ENCODE measurements at regions not wholly inside any gene's neighbourhood (a gene's known extent, or its start where the extent isn't known, plus 50 kb on each side); places are given as distances from the start of the nearest gene placed in this dataset.

- H3K4me3 Mint-ChIP-seq, result no peak overlapping the region
- H3K9ac ChIP-seq (ENCODE audit: extremely low read depth, insufficient read length, low read length), result no peak overlapping the region
- H3K18ac ChIP-seq (ENCODE audit: insufficient read length, low read depth, low read length), result no peak overlapping the region
- H3K27me3 Mint-ChIP-seq (ENCODE audit: low read depth), result no peaks in the 10 kb centered on the region
- H3K4me1 Mint-ChIP-seq, result peaks cover 18 to 35% of the 10 kb centered on the region in 2 experiments
- H3K79me1 ChIP-seq (ENCODE audit: insufficient read depth, low read depth, low read length, poor library complexity, severe bottlenecking), result no peaks in the 10 kb centered on the region
- no peaks in the 10 kb centered on the region; a peak in 1 of 5 replicates for H3K9me3 Mint-ChIP-seq
- H2BK12ac ChIP-seq (ENCODE audit: insufficient read length, low read depth, low read length), result no peak overlapping the region
- H4K91ac ChIP-seq (ENCODE audit: insufficient read length, low read depth, low read length), result no peak overlapping the region
- H3K4me2 ChIP-seq (ENCODE audit: insufficient read depth, insufficient read length, low read length), result no peak overlapping the region
- no peak for DNase-seq
- H3K27ac ChIP-seq (ENCODE audit: insufficient read length, low read depth, low read length), result no peak overlapping the region
- H3K36me3 Mint-ChIP-seq (ENCODE audit: insufficient read depth in 1 of 3, low read depth in 3 of 3), result no peaks in the 10 kb centered on the region
- H2BK20ac ChIP-seq (ENCODE audit: low read depth, low read length, poor library complexity, severe bottlenecking), result no peak overlapping the region
- H3K14ac ChIP-seq (ENCODE audit: insufficient read depth, low read length), result no peak overlapping the region
- no peak overlapping the region for H2BK5ac ChIP-seq (ENCODE audit: insufficient read length, low read length)
- H2BK15ac ChIP-seq (ENCODE audit: low read depth, low read length), result no peak overlapping the region
- H4K20me1 ChIP-seq (ENCODE audit: control insufficient read depth, insufficient read depth, insufficient read length), result no peaks in the 10 kb centered on the region
- no peaks in the 10 kb centered on the region for H3K23me2 ChIP-seq (ENCODE audit: insufficient read length, low read depth, low read length, poor library complexity, severe bottlenecking)
- peaks cover 9% of the 10 kb centered on the region; the same call in 1 of the 2 replicates for H3K4me1 ChIP-seq (ENCODE audit: insufficient read depth, low read length)
- H3T11ph ChIP-seq (ENCODE audit: low read length), result no peak overlapping the region
- no peak overlapping the region for H4K5ac ChIP-seq (ENCODE audit: insufficient read length, low read depth, low read length)
- H3K23ac ChIP-seq (ENCODE audit: insufficient read length, low read depth, low read length), result no peak overlapping the region
- no peak overlapping the region for H2AK5ac ChIP-seq (ENCODE audit: insufficient read length, low read length)
- no peak overlapping the region for H2BK120ac ChIP-seq (ENCODE audit: low read depth, low read length, poor library complexity, severe bottlenecking)
- H3K4ac ChIP-seq (ENCODE audit: low read depth, low read length), result no peak overlapping the region
- no peak overlapping the region for H3K27ac Mint-ChIP-seq
- H3K9me3 ChIP-seq (ENCODE audit: control insufficient read depth, low read depth, low read length), result no peaks in the 10 kb centered on the region
- H3K79me2 ChIP-seq (ENCODE audit: insufficient read depth, low read length), result no peaks in the 10 kb centered on the region
- no peak overlapping the region for H4K8ac ChIP-seq (replicated peaks; ENCODE audit: insufficient read length, low read depth, low read length)
- no peaks in the 10 kb centered on the region for H3K27me3 ChIP-seq (ENCODE audit: insufficient read depth, low read length)
- H3K56ac ChIP-seq (ENCODE audit: insufficient read length, low read depth, low read length), result no peak overlapping the region
- H2AFZ ChIP-seq (ENCODE audit: low read length), result no peak overlapping the region
- TF ChIP-seq, protein P1, sequence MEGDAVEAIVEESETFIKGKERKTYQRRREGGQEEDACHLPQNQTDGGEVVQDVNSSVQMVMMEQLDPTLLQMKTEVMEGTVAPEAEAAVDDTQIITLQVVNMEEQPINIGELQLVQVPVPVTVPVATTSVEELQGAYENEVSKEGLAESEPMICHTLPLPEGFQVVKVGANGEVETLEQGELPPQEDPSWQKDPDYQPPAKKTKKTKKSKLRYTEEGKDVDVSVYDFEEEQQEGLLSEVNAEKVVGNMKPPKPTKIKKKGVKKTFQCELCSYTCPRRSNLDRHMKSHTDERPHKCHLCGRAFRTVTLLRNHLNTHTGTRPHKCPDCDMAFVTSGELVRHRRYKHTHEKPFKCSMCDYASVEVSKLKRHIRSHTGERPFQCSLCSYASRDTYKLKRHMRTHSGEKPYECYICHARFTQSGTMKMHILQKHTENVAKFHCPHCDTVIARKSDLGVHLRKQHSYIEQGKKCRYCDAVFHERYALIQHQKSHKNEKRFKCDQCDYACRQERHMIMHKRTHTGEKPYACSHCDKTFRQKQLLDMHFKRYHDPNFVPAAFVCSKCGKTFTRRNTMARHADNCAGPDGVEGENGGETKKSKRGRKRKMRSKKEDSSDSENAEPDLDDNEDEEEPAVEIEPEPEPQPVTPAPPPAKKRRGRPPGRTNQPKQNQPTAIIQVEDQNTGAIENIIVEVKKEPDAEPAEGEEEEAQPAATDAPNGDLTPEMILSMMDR (conservative IDR thresholded peaks at IDR 0.05), result no peak
Observed at GRCh38 chr10:85535926-85536325, 830.7 kb downstream of the GRID1 start.

Data from H9 (cell line).